GM18505 (cell line): ENCODE measurements at regions not wholly inside any gene's neighbourhood (a gene's known extent, or its start where the extent isn't known, plus 50 kb on each side); places are given as distances from the start of the nearest gene placed in this dataset.

ENCODE experiments used
- ATAC-seq: cut with Tn5 transposase; IDR thresholded peaks from one replicate; pipeline ENCODE4 v1.9.1; 2021; ENCODE audit not compliant: unreplicated experiment
- POLR2A ChIP-seq: IDR thresholded peaks from 4 replicates; pipeline ENCODE4 v1.6.1; 2011; ENCODE audit warnings: borderline replicate concordance; ENCODE audit not compliant: insufficient read depth, insufficient read length; ENCODE audit errors: extremely low read depth

- no peak for TF ChIP-seq POLR2A
- ATAC-seq = no peak
These were observed 1090.9 kb downstream of the RAPGEF2 start for GRCh38 chr4:160193787-160194186.

GRCh38 chr4:160194716-160195115 lies 1091.8 kb downstream of the RAPGEF2 start:
- no peak for TF ChIP-seq POLR2A
- no peak for ATAC-seq

- ATAC-seq = no peak
- no peak for TF ChIP-seq POLR2A
These were observed 1099.9 kb downstream of the RAPGEF2 start for GRCh38 chr4:160202802-160203201.

GRCh38 chr4:160212078-160212477 lies 1109.2 kb downstream of the RAPGEF2 start:
- TF ChIP-seq POLR2A = no peak
- no peak for ATAC-seq

GRCh38 chr4:160213366-160213765 lies 1110.5 kb downstream of the RAPGEF2 start:
- TF ChIP-seq POLR2A = no peak
- ATAC-seq = no peak

GRCh38 chr4:160217352-160217751 lies 1114.5 kb downstream of the RAPGEF2 start:
- no peak for ATAC-seq
- TF ChIP-seq POLR2A = no peak

GRCh38 chr4:160224049-160224448 lies 1121.2 kb downstream of the RAPGEF2 start:
- ATAC-seq = no peak
- TF ChIP-seq POLR2A = no peak

GRCh38 chr4:160233141-160233540 lies 1130.3 kb downstream of the RAPGEF2 start:
- ATAC-seq = no peak
- no peak for TF ChIP-seq POLR2A

GRCh38 chr4:160235285-160235684 lies 1132.4 kb downstream of the RAPGEF2 start:
- TF ChIP-seq POLR2A = no peak
- ATAC-seq = no peak

GRCh38 chr4:160235771-160236170 lies 1132.9 kb downstream of the RAPGEF2 start:
- no peak for ATAC-seq
- no peak for TF ChIP-seq POLR2A

- TF ChIP-seq POLR2A = no peak
- ATAC-seq = no peak
These were observed 1135.9 kb downstream of the RAPGEF2 start for GRCh38 chr4:160238790-160239189.

GRCh38 chr4:160247091-160247656 lies 1144.3 kb downstream of the RAPGEF2 start:
- ATAC-seq = no peak
- no peak for TF ChIP-seq POLR2A

GRCh38 chr4:160251522-160252170 lies 1148.8 kb downstream of the RAPGEF2 start:
- no peak for TF ChIP-seq POLR2A
- no peak for ATAC-seq

- no peak for ATAC-seq
These were observed 1154.4 kb downstream of the RAPGEF2 start for GRCh38 chr4:160257318-160257717.

More at GRCh38 chr4:160257318-160257717, 1154.4 kb downstream of the RAPGEF2 start:
- TF ChIP-seq POLR2A = no peak
